ENCODE measurements at regions not wholly inside any gene's neighbourhood (a gene's known extent, or its start where the extent isn't known, plus 50 kb on each side); places are given as distances from the start of the nearest gene placed in this dataset.

- CTCF ChIA-PET = no interaction called here
- DNase-seq (no peak), ATAC-seq (no peak)
- H3K36me3 Mint-ChIP-seq (ENCODE audit: low read depth) = no peaks in the 10 kb centered on the region
- no peaks in the 10 kb centered on the region for H3K4me1 Mint-ChIP-seq (ENCODE audit: low read depth)
- H3K4me3 Mint-ChIP-seq = no peak overlapping the region
- no peak overlapping the region for H3K27ac Mint-ChIP-seq
- H3K27me3 Mint-ChIP-seq = peaks cover 2% of the 10 kb centered on the region
- no peak for TF ChIP-seq CTCF (IDR thresholded peaks at IDR 0.05)
- POLR2A ChIA-PET = no interaction called here
- peaks cover 2% of the 10 kb centered on the region for H3K9me3 Mint-ChIP-seq
- intact Hi-C loops (cut with micrococcal nuclease) = no loop called here
Observed at GRCh38 chr5:9847631-9848030, 217.5 kb upstream of the TAS2R1 start.

- intact Hi-C loops (cut with micrococcal nuclease) = no loop called here
- Mint-ChIP-seq H3K4me3 (no peak overlapping the region), H3K36me3 (ENCODE audit: low read depth) (no peaks in the 10 kb centered on the region), H3K27ac (no peak overlapping the region), H3K9me3 (peaks cover 5% of the 10 kb centered on the region), H3K4me1 (ENCODE audit: low read depth) (no peaks in the 10 kb centered on the region), H3K27me3 (peaks cover 2% of the 10 kb centered on the region)
- ChIA-PET POLR2A (no interaction called here), CTCF (no interaction called here)
- no peak for TF ChIP-seq CTCF (IDR thresholded peaks at IDR 0.05)
- no peak for DNase-seq
- ATAC-seq = no peak
Observed at GRCh38 chr5:9845185-9845584, 215.0 kb upstream of the TAS2R1 start.

- H3K36me3 Mint-ChIP-seq (ENCODE audit: low read depth) = no peaks in the 10 kb centered on the region
- ATAC-seq (no peak), DNase-seq (no peak)
- ChIA-PET CTCF (no interaction called here), POLR2A (no interaction called here)
- H3K9me3 Mint-ChIP-seq = peaks cover 5% of the 10 kb centered on the region
- no peak for TF ChIP-seq CTCF (IDR thresholded peaks at IDR 0.05)
- no peak overlapping the region for H3K27ac Mint-ChIP-seq
- intact Hi-C loops (cut with micrococcal nuclease) = no loop called here
- no peak overlapping the region for H3K4me3 Mint-ChIP-seq
- no peaks in the 10 kb centered on the region for H3K4me1 Mint-ChIP-seq (ENCODE audit: low read depth)
- peaks cover 2% of the 10 kb centered on the region for H3K27me3 Mint-ChIP-seq
Observed at GRCh38 chr5:9841516-9842170, 211.5 kb upstream of the TAS2R1 start.

- no peaks in the 10 kb centered on the region for H3K36me3 Mint-ChIP-seq (ENCODE audit: low read depth)
- intact Hi-C loops (cut with micrococcal nuclease) = no loop called here
- peaks cover 5% of the 10 kb centered on the region for H3K9me3 Mint-ChIP-seq
- no peak for ATAC-seq
- H3K27me3 Mint-ChIP-seq = no peaks in the 10 kb centered on the region
- H3K27ac Mint-ChIP-seq = no peak overlapping the region
- H3K4me3 Mint-ChIP-seq = no peak overlapping the region
- TF ChIP-seq CTCF (IDR thresholded peaks at IDR 0.05) = no peak
- ChIA-PET CTCF (no interaction called here), POLR2A (no interaction called here)
- DNase-seq = no peak
- H3K4me1 Mint-ChIP-seq (ENCODE audit: low read depth) = no peaks in the 10 kb centered on the region
Observed at GRCh38 chr5:9838916-9839315, 208.8 kb upstream of the TAS2R1 start.

GRCh38 chr5:9834871-9835770 lies 205.0 kb upstream of the TAS2R1 start:
- POLR2A ChIA-PET = no interaction called here
- H3K9me3 Mint-ChIP-seq = no peaks in the 10 kb centered on the region

More at GRCh38 chr5:9834871-9835770, 205.0 kb upstream of the TAS2R1 start:
- ATAC-seq (no peak), DNase-seq (no peak)
- CTCF ChIA-PET = no interaction called here
- no peak for TF ChIP-seq CTCF (IDR thresholded peaks at IDR 0.05)
- intact Hi-C loops (cut with micrococcal nuclease) = no loop called here
- Mint-ChIP-seq H3K36me3 (ENCODE audit: low read depth) (no peaks in the 10 kb centered on the region), H3K4me3 (no peak overlapping the region), H3K27ac (no peak overlapping the region), H3K4me1 (ENCODE audit: low read depth) (no peaks in the 10 kb centered on the region), H3K27me3 (no peaks in the 10 kb centered on the region)
